K562 (cell line): ENCODE measurements at regions not wholly inside any gene's neighbourhood (a gene's known extent, or its start where the extent isn't known, plus 50 kb on each side); places are given as distances from the start of the nearest gene placed in this dataset.

Experiments
- ATAC-seq: fragments of 200-7000 bp; cut with Tn5 transposase; 3 replicates; pipeline ENCODE4 v1.9.1; 2020; ENCODE audit warnings: moderate library complexity
- BruUV-seq: library from RNA; stranded (reverse); fragments of 400-500 nt; replicated peaks from 2 replicates; lab custom pipeline; 2021; lab: Mats Ljungman, UMichigan
- CTCF ChIA-PET: fragments of 300-600 bp; formaldehyde crosslinking; extraction: SDS; loops from one replicate; lab custom pipeline; 2021; ENCODE audit warnings: low intra/inter-chr PET ratio; lab: Yijun Ruan, JAX
- POLR2A ChIA-PET: fragments of 300-600, 350-650 bp; sonication (Branson Sonifier 250); formaldehyde crosslinking; extraction: SDS; loops from one replicate; lab custom pipeline; 2021; ENCODE audit warnings: antibody characterized with exemption, inconsistent platforms; lab: Yijun Ruan, JAX
- DNase-seq, 4 experiments: peaks; one replicate each; pipeline versions ENCODE4 v3.0.0 to v3.0.0-alpha.2; 2011 to 2018; ENCODE audit warnings: low spot score in 3 of 4, mixed read lengths in 3 of 4; ENCODE audit errors: extremely low read depth in 1 of 4
- FAIRE-seq: peaks from 2 replicates; lab custom pipeline; 2011; peaks lifted over from hg19 to GRCh38; lab: Jason Lieb, UNC
- H2AFZ ChIP-seq: 2 replicates; pipeline ENCODE4 v1.6.0; 2011; ENCODE audit warnings: low read depth, low read length, control low read depth, inconsistent platforms
- H3K27ac ChIP-seq: fragments of 200-600 bp; 3 replicates; pipeline ENCODE4 v1.8.0; 2011; ENCODE audit warnings: low read depth, mild to moderate bottlenecking, control low read depth, inconsistent platforms, low read length, moderate library complexity, mixed read lengths; ENCODE audit errors: extremely low read depth
- H3K27me3 ChIP-seq, 2 experiments: fragments of 300-600 bp in 1 of 2; 2 replicates in 1 of 2; 3 replicates in 1 of 2; pipeline versions ENCODE4 v1.6.0 to v1.8.0; 2011; ENCODE audit warnings: inconsistent platforms in 2 of 2, low read length in 2 of 2, mild to moderate bottlenecking in 1 of 2, mixed read lengths in 1 of 2, moderate library complexity in 1 of 2; ENCODE audit not compliant: control insufficient read depth in 2 of 2, insufficient read depth in 2 of 2
- H3K36me3 ChIP-seq: fragments of 300-600 bp; 3 replicates; pipeline ENCODE4 v1.8.0; 2011; ENCODE audit warnings: mild to moderate bottlenecking, low read length, inconsistent platforms; ENCODE audit not compliant: control insufficient read depth, insufficient read depth
- H3K4me1 ChIP-seq, 2 experiments: fragments of 200-600 bp in 1 of 2; replicated peaks in 1 of 2; 2 replicates in 1 of 2; 3 replicates in 1 of 2; pipeline versions ENCODE4 v1.5.1 to v1.8.0; 2011; ENCODE audit warnings: inconsistent platforms in 2 of 2, low read length in 2 of 2, mild to moderate bottlenecking in 1 of 2, mixed read lengths in 1 of 2, moderate library complexity in 1 of 2; ENCODE audit not compliant: control insufficient read depth in 2 of 2, insufficient read depth in 2 of 2
- H3K4me2 ChIP-seq: 2 replicates; pipeline ENCODE4 v1.6.1; 2011; ENCODE audit warnings: low read length, control low read depth, inconsistent platforms, mixed read lengths; ENCODE audit not compliant: insufficient read depth
- H3K4me3 ChIP-seq: fragments of 200-600 bp; sonication (generic), shearing (Covaris generic); 2 replicates; pipeline ENCODE4 v1.5.1; 2016; ENCODE audit warnings: control low read depth, inconsistent platforms
- H3K79me2 ChIP-seq: fragments of 200-600 bp; 3 replicates; pipeline ENCODE4 v1.8.0; 2011; ENCODE audit warnings: low read length, inconsistent platforms; ENCODE audit not compliant: control insufficient read depth, insufficient read depth
- H3K9ac ChIP-seq, 2 experiments: 2 replicates each; pipeline versions ENCODE4 v1.6.0 to v1.6.1; 2011; ENCODE audit warnings: low read depth in 2 of 2, low read length in 2 of 2, control low read depth in 1 of 2, inconsistent platforms in 1 of 2, mild to moderate bottlenecking in 1 of 2, mixed read lengths in 1 of 2; ENCODE audit not compliant: insufficient read depth in 1 of 2
- H3K9me1 ChIP-seq: one replicate; pipeline ENCODE4 v1.6.0; 2011; ENCODE audit warnings: inconsistent platforms, mild to moderate bottlenecking, low read length, moderate library complexity; ENCODE audit not compliant: control insufficient read depth, insufficient read depth
- H3K9me3 ChIP-seq: replicated peaks from 2 replicates; pipeline ENCODE4 v1.5.1; 2011; ENCODE audit warnings: low read depth, low read length, inconsistent platforms; ENCODE audit not compliant: control insufficient read depth, insufficient read depth
- H4K20me1 ChIP-seq: replicated peaks from 2 replicates; pipeline ENCODE4 v1.6.1; 2011; ENCODE audit warnings: low read length, inconsistent platforms, mixed read lengths; ENCODE audit not compliant: control insufficient read depth, insufficient read depth
- CHD2 ChIP-seq: IDR thresholded peaks from 2 replicates; pipeline ENCODE4 v1.6.1; 2011; ENCODE audit warnings: low read depth, low read length
- RBM15 ChIP-seq: fragments of 200-400 bp; formaldehyde crosslinking; IDR thresholded peaks from 2 replicates; pipeline ENCODE4 v1.6.1; 2018; ENCODE audit warnings: mild to moderate bottlenecking, low read length, moderate library complexity; ENCODE audit not compliant: insufficient read depth
- TRIM24 ChIP-seq, 2 experiments: fragments of 450-650 bp; IDR thresholded peaks; 2 replicates each; pipeline ENCODE4 v1.6.1; 2016
- WHSC1 ChIP-seq: IDR thresholded peaks from one replicate; pipeline ENCODE4 v1.6.1; 2012; ENCODE audit warnings: low read length, control low read depth, inconsistent platforms
- ZNF408 ChIP-seq: fragments of 250-450 bp; sonication (Bioruptor Pico); IDR thresholded peaks from 2 replicates; pipeline ENCODE4 v1.4.0; 2020; ENCODE audit warnings: low read depth, mild to moderate bottlenecking, moderate library complexity
- ZNF436 ChIP-seq: fragments of 250-450, 450-650 bp; sonication (Bioruptor Pico); formaldehyde crosslinking; IDR thresholded peaks from 2 replicates; pipeline ENCODE4 v1.7.0; 2020; ENCODE audit warnings: mild to moderate bottlenecking
- ZNF79 ChIP-seq: fragments of 250-450 bp; sonication (Bioruptor Pico); IDR thresholded peaks from 2 replicates; pipeline ENCODE4 v1.4.0; 2020; ENCODE audit warnings: low read depth, mild to moderate bottlenecking, moderate library complexity
- WGBS: fragments of 100-300 bp; shearing (Covaris generic); methylation state at CpG from one replicate; pipeline ENCODE4 v1.1.6; 2016; ENCODE audit warnings: low coverage, mixed read lengths; ENCODE audit not compliant: insufficient coverage; ENCODE audit errors: missing lambda C conversion rate; 5-methylcytosine and 5-hydroxymethylcytosine counted together
- in situ Hi-C: fragments of 300-500 bp; cut with MboI; formaldehyde crosslinking; loops from 4 replicates; pipeline ENCODE4 v1.15.0; 2018; ENCODE audit warnings: inconsistent platforms, mixed read lengths
- intact Hi-C: fragments of 100-400 bp; cut with micrococcal nuclease; formaldehyde crosslinking; loops from 2 replicates; pipeline ENCODE4 v1.14.2; 2022
- TF ChIP-seq, protein P1 (sequence below): fragments of 450-650 bp; IDR thresholded peaks from one replicate; pipeline ENCODE4 v1.6.1; 2018; ENCODE audit warnings: mild to moderate bottlenecking, moderate library complexity; ENCODE audit not compliant: partially characterized antibody
- TF ChIP-seq, protein P2 (sequence below): sonication (generic); formaldehyde crosslinking; IDR thresholded peaks from 2 replicates; pipeline ENCODE4 v1.5.0; 2020; ENCODE audit warnings: missing genetic modification reagents
- TF ChIP-seq, protein P3 (sequence below): fragments of 450-650 bp; formaldehyde crosslinking; IDR thresholded peaks from 2 replicates; pipeline ENCODE4 v1.4.0; 2020; ENCODE audit warnings: mild to moderate bottlenecking, moderate library complexity
- TF ChIP-seq, protein P4 (sequence below): sonication (generic); formaldehyde crosslinking; IDR thresholded peaks from 2 replicates; pipeline ENCODE4 v1.8.0; 2023; ENCODE audit warnings: missing genetic modification reagents, mild to moderate bottlenecking, borderline replicate concordance

DNA sequence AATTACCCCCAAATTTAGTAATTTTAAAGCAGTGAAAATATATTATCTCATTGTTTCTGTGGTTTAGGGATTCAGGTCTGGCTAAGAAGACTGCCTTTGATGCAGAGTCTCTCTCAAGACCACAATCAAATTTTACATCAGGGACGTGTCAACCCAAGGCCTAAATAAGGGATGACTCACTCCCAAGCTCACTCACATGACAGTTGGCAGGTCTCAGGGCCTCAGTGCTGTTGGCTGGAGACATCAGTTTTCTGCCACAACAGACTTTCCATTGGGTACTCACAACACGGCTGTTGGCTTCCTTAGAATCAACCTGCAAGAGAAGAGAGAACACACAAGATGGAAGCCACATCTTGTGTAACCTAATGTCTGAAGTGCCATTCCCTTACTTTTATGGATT is 377.3 kb downstream of the FAM181B start (continued):
- TF ChIP-seq, protein P1, sequence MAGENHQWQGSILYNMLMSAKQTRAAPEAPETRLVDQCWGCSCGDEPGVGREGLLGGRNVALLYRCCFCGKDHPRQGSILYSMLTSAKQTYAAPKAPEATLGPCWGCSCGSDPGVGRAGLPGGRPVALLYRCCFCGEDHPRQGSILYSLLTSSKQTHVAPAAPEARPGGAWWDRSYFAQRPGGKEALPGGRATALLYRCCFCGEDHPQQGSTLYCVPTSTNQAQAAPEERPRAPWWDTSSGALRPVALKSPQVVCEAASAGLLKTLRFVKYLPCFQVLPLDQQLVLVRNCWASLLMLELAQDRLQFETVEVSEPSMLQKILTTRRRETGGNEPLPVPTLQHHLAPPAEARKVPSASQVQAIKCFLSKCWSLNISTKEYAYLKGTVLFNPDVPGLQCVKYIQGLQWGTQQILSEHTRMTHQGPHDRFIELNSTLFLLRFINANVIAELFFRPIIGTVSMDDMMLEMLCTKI = no peak
- TF ChIP-seq, all 486 proteins: peak for 0

DNA sequence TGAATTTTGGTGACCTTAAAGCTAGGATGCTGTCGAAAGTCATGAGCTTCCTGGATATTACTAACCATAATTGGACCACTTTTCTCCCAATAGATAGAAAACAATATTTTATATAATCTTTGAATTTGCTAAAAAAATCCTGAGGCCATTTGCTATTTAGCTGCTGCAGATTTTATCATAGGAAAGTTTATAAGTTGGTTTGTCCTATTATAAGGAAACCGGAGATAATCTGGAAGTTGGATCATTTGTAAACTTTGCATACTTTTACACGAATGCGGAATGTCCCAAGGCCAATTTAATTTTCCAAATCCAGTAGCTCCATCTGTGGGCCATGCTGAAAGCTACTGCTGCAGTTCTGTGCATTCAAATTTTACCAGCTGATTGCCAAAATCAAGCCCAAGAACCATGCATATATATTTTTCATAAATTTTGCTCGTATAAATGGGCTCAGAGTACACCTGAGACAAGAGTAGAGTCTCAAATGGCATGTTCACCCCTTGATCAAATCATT is 378.3 kb downstream of the FAM181B start:
- 0% methylated on average over 5 of the region's 5 CpGs for WGBS
- no peak overlapping the region for H3K27ac ChIP-seq
- no peak overlapping the region for H3K4me3 ChIP-seq
- no peaks in the 10 kb centered on the region for H4K20me1 ChIP-seq
- no peak for DNase-seq
- BruUV-seq = no TSS peak
- no peak overlapping the region for H3K4me2 ChIP-seq
- no peaks in the 10 kb centered on the region for H3K4me1 ChIP-seq
- in situ Hi-C loops = no loop called here
- H2AFZ ChIP-seq = no peak overlapping the region
- intact Hi-C loops = no loop called here
- no peak for FAIRE-seq
- H3K9me1 ChIP-seq = no peaks in the 10 kb centered on the region
- H3K27me3 ChIP-seq = no peaks in the 10 kb centered on the region
- TF ChIP-seq ZNF408 (CRISPR knock-in tag) = no peak
- no peak for TF ChIP-seq CHD2
- TF ChIP-seq ZNF436 (CRISPR knock-in tag) = no peak
- no peak for TF ChIP-seq WHSC1
- TF ChIP-seq, protein P2, sequence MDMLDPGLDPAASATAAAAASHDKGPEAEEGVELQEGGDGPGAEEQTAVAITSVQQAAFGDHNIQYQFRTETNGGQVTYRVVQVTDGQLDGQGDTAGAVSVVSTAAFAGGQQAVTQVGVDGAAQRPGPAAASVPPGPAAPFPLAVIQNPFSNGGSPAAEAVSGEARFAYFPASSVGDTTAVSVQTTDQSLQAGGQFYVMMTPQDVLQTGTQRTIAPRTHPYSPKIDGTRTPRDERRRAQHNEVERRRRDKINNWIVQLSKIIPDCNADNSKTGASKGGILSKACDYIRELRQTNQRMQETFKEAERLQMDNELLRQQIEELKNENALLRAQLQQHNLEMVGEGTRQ (CRISPR knock-in tag) = no peak
- TF ChIP-seq ZNF79 (CRISPR knock-in tag) = no peak
- TF ChIP-seq, protein P3, sequence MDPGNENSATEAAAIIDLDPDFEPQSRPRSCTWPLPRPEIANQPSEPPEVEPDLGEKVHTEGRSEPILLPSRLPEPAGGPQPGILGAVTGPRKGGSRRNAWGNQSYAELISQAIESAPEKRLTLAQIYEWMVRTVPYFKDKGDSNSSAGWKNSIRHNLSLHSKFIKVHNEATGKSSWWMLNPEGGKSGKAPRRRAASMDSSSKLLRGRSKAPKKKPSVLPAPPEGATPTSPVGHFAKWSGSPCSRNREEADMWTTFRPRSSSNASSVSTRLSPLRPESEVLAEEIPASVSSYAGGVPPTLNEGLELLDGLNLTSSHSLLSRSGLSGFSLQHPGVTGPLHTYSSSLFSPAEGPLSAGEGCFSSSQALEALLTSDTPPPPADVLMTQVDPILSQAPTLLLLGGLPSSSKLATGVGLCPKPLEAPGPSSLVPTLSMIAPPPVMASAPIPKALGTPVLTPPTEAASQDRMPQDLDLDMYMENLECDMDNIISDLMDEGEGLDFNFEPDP (CRISPR knock-in tag) = no peak
- TF ChIP-seq RBM15 = no peak
- TF ChIP-seq, protein P4, sequence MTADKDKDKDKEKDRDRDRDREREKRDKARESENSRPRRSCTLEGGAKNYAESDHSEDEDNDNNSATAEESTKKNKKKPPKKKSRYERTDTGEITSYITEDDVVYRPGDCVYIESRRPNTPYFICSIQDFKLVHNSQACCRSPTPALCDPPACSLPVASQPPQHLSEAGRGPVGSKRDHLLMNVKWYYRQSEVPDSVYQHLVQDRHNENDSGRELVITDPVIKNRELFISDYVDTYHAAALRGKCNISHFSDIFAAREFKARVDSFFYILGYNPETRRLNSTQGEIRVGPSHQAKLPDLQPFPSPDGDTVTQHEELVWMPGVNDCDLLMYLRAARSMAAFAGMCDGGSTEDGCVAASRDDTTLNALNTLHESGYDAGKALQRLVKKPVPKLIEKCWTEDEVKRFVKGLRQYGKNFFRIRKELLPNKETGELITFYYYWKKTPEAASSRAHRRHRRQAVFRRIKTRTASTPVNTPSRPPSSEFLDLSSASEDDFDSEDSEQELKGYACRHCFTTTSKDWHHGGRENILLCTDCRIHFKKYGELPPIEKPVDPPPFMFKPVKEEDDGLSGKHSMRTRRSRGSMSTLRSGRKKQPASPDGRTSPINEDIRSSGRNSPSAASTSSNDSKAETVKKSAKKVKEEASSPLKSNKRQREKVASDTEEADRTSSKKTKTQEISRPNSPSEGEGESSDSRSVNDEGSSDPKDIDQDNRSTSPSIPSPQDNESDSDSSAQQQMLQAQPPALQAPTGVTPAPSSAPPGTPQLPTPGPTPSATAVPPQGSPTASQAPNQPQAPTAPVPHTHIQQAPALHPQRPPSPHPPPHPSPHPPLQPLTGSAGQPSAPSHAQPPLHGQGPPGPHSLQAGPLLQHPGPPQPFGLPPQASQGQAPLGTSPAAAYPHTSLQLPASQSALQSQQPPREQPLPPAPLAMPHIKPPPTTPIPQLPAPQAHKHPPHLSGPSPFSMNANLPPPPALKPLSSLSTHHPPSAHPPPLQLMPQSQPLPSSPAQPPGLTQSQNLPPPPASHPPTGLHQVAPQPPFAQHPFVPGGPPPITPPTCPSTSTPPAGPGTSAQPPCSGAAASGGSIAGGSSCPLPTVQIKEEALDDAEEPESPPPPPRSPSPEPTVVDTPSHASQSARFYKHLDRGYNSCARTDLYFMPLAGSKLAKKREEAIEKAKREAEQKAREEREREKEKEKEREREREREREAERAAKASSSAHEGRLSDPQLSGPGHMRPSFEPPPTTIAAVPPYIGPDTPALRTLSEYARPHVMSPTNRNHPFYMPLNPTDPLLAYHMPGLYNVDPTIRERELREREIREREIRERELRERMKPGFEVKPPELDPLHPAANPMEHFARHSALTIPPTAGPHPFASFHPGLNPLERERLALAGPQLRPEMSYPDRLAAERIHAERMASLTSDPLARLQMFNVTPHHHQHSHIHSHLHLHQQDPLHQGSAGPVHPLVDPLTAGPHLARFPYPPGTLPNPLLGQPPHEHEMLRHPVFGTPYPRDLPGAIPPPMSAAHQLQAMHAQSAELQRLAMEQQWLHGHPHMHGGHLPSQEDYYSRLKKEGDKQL (CRISPR knock-in tag) = no peak
- no peak for TF ChIP-seq TRIM24 (IDR thresholded peaks at IDR 0.05)
- TF ChIP-seq, all 486 proteins: peak for 0
- ATAC-seq = no peak
- H3K9me3 ChIP-seq = no peaks in the 10 kb centered on the region; the same call in 1 of the 2 replicates
- ChIA-PET CTCF (no interaction called here), POLR2A (no interaction called here)
- no peaks in the 10 kb centered on the region for H3K36me3 ChIP-seq
- no peaks in the 10 kb centered on the region for H3K79me2 ChIP-seq
- no peak overlapping the region for H3K9ac ChIP-seq
